ENCODE measurements at regions not wholly inside any gene's neighbourhood (a gene's known extent, or its start where the extent isn't known, plus 50 kb on each side); places are given as distances from the start of the nearest gene placed in this dataset.
"Not testable (repeated sequence)": the region's sequence is repeated elsewhere in the genome, so short reads cannot be mapped to it uniquely, and the experiment has no call there.

GRCh38 chr4:162770761-162771490 lies 395.8 kb downstream of the NAF1 start:
- intact Hi-C loops (cut with DNase I, micrococcal nuclease): no loop called here
- no peaks in the 10 kb centered on the region for H3K4me1 ChIP-seq (ENCODE audit: low read depth)
- no peaks in the 10 kb centered on the region for H3K9me3 ChIP-seq
- DNase-seq (no peak), ATAC-seq (no peak)
- H3K36me3 ChIP-seq (ENCODE audit: low read depth): no peaks in the 10 kb centered on the region
- H3K4me3 ChIP-seq: no peak overlapping the region
- TF ChIP-seq CTCF (IDR thresholded peaks at IDR 0.05): no peak

- DNase-seq (no peak), ATAC-seq (no peak)
Measured at GRCh38 chr4:162767083-162767482, 399.6 kb downstream of the NAF1 start.

GRCh38 chr4:162761965-162762364 lies 404.7 kb downstream of the NAF1 start:
- Histone ChIP-seq H3K4me3 (no peak overlapping the region), H3K4me1 (ENCODE audit: low read depth) (no peaks in the 10 kb centered on the region), H3K36me3 (ENCODE audit: low read depth) (no peaks in the 10 kb centered on the region), H3K9me3 (no peaks in the 10 kb centered on the region)
- no peak for TF ChIP-seq CTCF (IDR thresholded peaks at IDR 0.05)
- intact Hi-C loops (cut with DNase I, micrococcal nuclease): no loop called here
- no peak for DNase-seq
- no peak for ATAC-seq

More at GRCh38 chr4:162767083-162767482, 399.6 kb downstream of the NAF1 start:
- Histone ChIP-seq H3K9me3 (no peaks in the 10 kb centered on the region), H3K4me3 (no peak overlapping the region), H3K36me3 (ENCODE audit: low read depth) (no peaks in the 10 kb centered on the region), H3K4me1 (ENCODE audit: low read depth) (no peaks in the 10 kb centered on the region)
- TF ChIP-seq CTCF (IDR thresholded peaks at IDR 0.05): no peak
- intact Hi-C loops (cut with DNase I, micrococcal nuclease): no loop called here

- intact Hi-C loops (cut with DNase I, micrococcal nuclease); H3K4me1 ChIP-seq (ENCODE audit: low read depth); H3K9me3 ChIP-seq; ATAC-seq; DNase-seq; H3K4me3 ChIP-seq; H3K36me3 ChIP-seq (ENCODE audit: low read depth): not testable (repeated sequence)
Measured at GRCh38 chr4:162740228-162740627, 426.5 kb downstream of the NAF1 start.

GRCh38 chr4:162739596-162739995 lies 427.1 kb downstream of the NAF1 start:
- H3K4me1 ChIP-seq (ENCODE audit: low read depth); H3K36me3 ChIP-seq (ENCODE audit: low read depth); H3K9me3 ChIP-seq; intact Hi-C loops (cut with DNase I, micrococcal nuclease); H3K4me3 ChIP-seq; DNase-seq; ATAC-seq: not testable (repeated sequence)

- Histone ChIP-seq H3K9me3 (no peaks in the 10 kb centered on the region), H3K4me1 (ENCODE audit: low read depth) (no peaks in the 10 kb centered on the region), H3K4me3 (no peak overlapping the region), H3K36me3 (ENCODE audit: low read depth) (no peaks in the 10 kb centered on the region)
- DNase-seq: no peak
- ATAC-seq: no peak
- intact Hi-C loops (cut with DNase I, micrococcal nuclease): no loop called here
- no peak for TF ChIP-seq CTCF (IDR thresholded peaks at IDR 0.05)
Measured at GRCh38 chr4:162732876-162733275, 433.8 kb downstream of the NAF1 start.

- H3K4me1 ChIP-seq (ENCODE audit: low read depth): no peaks in the 10 kb centered on the region
- intact Hi-C loops (cut with DNase I, micrococcal nuclease): no loop called here
- ATAC-seq (no peak), DNase-seq (no peak)
- H3K4me3 ChIP-seq: no peak overlapping the region
- H3K36me3 ChIP-seq (ENCODE audit: low read depth): no peaks in the 10 kb centered on the region
- TF ChIP-seq CTCF (IDR thresholded peaks at IDR 0.05): no peak
- no peaks in the 10 kb centered on the region for H3K9me3 ChIP-seq
Measured at GRCh38 chr4:162727766-162728165, 438.9 kb downstream of the NAF1 start.
